Left lung (tissue), 4 donors: ENCODE measurements at regions not wholly inside any gene's neighbourhood (a gene's known extent, or its start where the extent isn't known, plus 50 kb on each side); places are given as distances from the start of the nearest gene placed in this dataset.

Experiments used
- ATAC-seq: fragments of 200-7000 bp; cut with Tn5 transposase; one replicate; pipeline ENCODE4 v1.9.1; 2020; ENCODE audit warnings: moderate library complexity
- DNase-seq, 4 donors: peaks; one replicate each; pipeline ENCODE4 v3.0.0-alpha.2; 2013 to 2020
- H3K27ac ChIP-seq, 2 donors: fragments of 200-600 bp; sonication (generic) in 1 of 2; one replicate each; pipeline versions ENCODE4 v1.5.0 to v1.8.0; 2020 to 2021
- H3K27me3 ChIP-seq, 2 donors: fragments of 200-600 bp; sonication (generic) in 1 of 2; one replicate each; pipeline versions ENCODE4 v1.5.0 to v1.8.0; 2020 to 2021
- H3K36me3 ChIP-seq, 2 donors: fragments of 200-600 bp; sonication (generic) in 1 of 2; one replicate each; pipeline versions ENCODE4 v1.5.0 to v1.8.0; 2020 to 2021
- H3K4me1 ChIP-seq, 2 donors: fragments of 200-600 bp; one replicate each; pipeline ENCODE4 v1.8.0; 2021
- H3K4me3 ChIP-seq, 2 donors: fragments of 200-600 bp; sonication (generic) in 1 of 2; one replicate each; pipeline versions ENCODE4 v1.5.0 to v1.8.0; 2020 to 2021; ENCODE audit warnings: mild to moderate bottlenecking in 1 of 2
- H3K9me3 ChIP-seq, 2 donors: fragments of 200-600 bp; sonication (generic) in 1 of 2; one replicate each; pipeline versions ENCODE4 v1.5.0 to v1.8.0; 2020 to 2021
- intact Hi-C, 2 donors: fragments of 100-400 bp; cut with DNase I; formaldehyde crosslinking; loops; one replicate each; pipeline versions ENCODE4 v1.11.2 to v1.14.2; 2022
- TF ChIP-seq, protein P1 (sequence below), 2 donors: fragments of 200-600 bp; sonication (generic) in 1 of 2; IDR thresholded peaks; one replicate each; pipeline versions ENCODE4 v1.5.0 to v1.8.0; 2021; ENCODE audit warnings: antibody characterized with exemption in 2 of 2
- donor health status: DM: no; HTN: yes; CAD: no.
- donor health status: DM: no; HTN: no; CAD: no.

DNA sequence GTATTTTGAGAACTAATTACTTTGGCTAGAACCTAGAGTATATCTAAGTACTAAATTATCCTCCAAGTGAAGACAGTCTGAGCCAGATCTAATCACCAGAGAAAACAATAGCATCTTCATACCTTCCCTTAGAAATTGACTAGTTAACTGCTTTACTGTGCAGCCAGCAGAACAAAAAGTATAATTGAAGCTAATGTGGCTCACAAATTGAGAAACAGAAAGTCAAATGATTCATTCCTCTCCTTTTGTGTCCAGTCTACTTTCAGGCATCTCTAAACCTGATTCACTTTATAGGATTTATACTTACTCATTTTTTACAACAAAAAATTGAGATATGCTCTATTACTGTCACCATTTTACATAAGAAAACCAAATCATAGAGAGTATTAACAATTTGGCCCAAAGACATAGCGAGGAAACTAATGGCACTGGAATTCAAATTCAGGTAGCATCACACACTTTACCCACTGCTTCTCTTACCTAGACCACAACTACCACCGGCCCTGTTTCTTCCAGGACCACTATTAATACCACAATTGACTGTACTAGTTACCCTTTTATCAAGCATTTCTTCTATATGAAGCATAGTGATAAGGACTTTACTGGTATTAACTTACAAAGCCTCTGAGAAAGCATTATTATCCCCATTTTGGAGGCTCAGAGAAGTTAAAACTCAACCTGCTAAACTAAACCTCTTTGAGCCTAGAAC is 1402.6 kb upstream of the TENM4 start:
- Histone ChIP-seq H3K27me3 (no peaks in the 10 kb centered on the region), H3K9me3 (no peaks in the 10 kb centered on the region), H3K4me1 (no peaks in the 10 kb centered on the region), H3K36me3 (no peaks in the 10 kb centered on the region), H3K27ac (no peak overlapping the region), H3K4me3 (no peak overlapping the region)
- intact Hi-C loops = no loop called here
- ATAC-seq (no peak), DNase-seq (no peak)
- TF ChIP-seq, protein P1, sequence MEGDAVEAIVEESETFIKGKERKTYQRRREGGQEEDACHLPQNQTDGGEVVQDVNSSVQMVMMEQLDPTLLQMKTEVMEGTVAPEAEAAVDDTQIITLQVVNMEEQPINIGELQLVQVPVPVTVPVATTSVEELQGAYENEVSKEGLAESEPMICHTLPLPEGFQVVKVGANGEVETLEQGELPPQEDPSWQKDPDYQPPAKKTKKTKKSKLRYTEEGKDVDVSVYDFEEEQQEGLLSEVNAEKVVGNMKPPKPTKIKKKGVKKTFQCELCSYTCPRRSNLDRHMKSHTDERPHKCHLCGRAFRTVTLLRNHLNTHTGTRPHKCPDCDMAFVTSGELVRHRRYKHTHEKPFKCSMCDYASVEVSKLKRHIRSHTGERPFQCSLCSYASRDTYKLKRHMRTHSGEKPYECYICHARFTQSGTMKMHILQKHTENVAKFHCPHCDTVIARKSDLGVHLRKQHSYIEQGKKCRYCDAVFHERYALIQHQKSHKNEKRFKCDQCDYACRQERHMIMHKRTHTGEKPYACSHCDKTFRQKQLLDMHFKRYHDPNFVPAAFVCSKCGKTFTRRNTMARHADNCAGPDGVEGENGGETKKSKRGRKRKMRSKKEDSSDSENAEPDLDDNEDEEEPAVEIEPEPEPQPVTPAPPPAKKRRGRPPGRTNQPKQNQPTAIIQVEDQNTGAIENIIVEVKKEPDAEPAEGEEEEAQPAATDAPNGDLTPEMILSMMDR (IDR thresholded peaks at IDR 0.05) = no peak

DNA sequence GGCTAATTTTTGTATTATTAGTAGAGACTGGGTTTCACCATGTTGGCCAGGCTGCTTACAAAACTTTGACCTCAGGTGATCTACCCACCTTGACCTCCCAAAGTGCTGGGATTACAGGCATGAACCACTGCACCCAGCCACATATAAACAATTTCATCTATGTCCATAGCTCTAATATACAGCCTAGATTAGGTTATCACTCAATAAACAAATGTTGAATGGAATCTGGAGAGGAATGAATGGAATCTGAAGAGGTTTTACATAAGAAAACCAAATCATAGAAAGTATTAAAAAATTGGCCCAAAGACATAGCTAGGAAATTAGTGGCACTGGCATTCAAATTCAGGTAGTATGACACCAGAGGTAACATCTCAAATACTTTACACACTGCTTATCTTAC is 1401.4 kb upstream of the TENM4 start:
- DNase-seq (no peak), ATAC-seq (no peak)
- Histone ChIP-seq H3K36me3 (no peaks in the 10 kb centered on the region), H3K4me3 (no peak overlapping the region), H3K4me1 (no peaks in the 10 kb centered on the region), H3K9me3 (no peaks in the 10 kb centered on the region), H3K27me3 (no peaks in the 10 kb centered on the region), H3K27ac (no peak overlapping the region)
- intact Hi-C loops = no loop called here
- TF ChIP-seq, protein P1 (IDR thresholded peaks at IDR 0.05) = no peak

DNA sequence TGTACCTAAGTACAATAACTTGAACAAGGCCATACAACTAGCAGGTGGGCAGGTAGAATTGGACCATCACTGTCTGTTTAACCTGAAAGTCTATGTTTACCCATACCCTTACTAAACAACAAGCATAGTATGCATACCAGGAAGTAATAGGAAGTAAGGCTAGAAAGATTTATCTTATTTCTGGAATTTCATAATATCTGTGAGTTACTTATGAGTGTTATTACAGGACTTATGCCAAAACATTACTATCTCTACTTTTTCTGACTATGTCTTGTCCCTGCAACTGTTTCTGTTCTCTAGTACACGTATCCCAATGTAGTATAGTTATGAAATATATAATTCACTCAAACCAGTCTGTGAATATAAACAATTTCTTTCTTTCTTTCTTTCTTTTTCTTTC is 1400.8 kb upstream of the TENM4 start:
- Histone ChIP-seq H3K27ac (no peak overlapping the region), H3K4me3 (no peak overlapping the region), H3K27me3 (no peaks in the 10 kb centered on the region), H3K36me3 (no peaks in the 10 kb centered on the region), H3K4me1 (no peaks in the 10 kb centered on the region), H3K9me3 (no peaks in the 10 kb centered on the region)
- intact Hi-C loops = no loop called here
- ATAC-seq (no peak), DNase-seq (no peak)
- TF ChIP-seq, protein P1 (IDR thresholded peaks at IDR 0.05) = no peak

DNA sequence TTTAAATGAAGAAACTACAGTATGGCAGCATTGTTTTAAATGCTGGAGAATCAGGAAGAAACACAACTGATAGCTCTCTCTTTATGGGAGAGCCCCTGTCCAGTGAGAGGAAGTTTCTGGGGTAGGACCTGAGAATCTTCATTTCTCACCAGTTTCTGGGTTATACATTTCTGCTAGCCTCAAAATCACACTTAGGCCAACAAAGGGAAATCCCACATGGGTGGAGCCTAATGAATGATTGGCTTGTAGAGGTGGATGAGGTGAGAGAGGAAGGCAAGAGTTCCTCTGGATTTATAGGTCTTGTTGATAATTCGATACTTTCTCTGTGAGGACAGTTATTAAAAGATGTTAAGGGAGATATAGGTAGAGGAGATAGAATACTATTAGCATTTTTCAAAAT is 1397.3 kb upstream of the TENM4 start:
- DNase-seq = no peak
- ATAC-seq = no peak
- H3K4me1 ChIP-seq = no peaks in the 10 kb centered on the region
- H3K4me3 ChIP-seq = no peak overlapping the region
- H3K27ac ChIP-seq = no peak overlapping the region
- H3K9me3 ChIP-seq = no peaks in the 10 kb centered on the region
- intact Hi-C loops = no loop called here
- no peaks in the 10 kb centered on the region for H3K27me3 ChIP-seq
- no peaks in the 10 kb centered on the region for H3K36me3 ChIP-seq
- TF ChIP-seq, protein P1 (IDR thresholded peaks at IDR 0.05) = no peak

DNA sequence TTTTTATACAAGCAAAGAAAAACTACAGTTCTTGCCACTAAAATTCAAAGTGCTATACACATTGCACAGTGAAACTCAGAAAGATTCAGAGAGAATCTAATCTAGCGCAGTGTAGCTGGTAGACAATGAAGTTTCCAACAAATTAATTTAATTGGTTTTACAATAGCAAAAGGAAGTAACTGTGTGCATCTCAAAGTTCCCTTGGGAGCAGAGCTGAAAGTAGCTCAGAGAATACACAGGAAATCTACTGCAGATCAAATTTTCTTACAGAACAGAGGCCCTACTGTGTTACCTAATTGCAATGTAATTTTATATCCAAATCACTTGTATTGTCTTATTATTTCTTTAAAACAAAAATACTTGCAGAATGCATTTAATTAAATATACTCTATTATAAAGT is 1396.2 kb upstream of the TENM4 start:
- no peaks in the 10 kb centered on the region for H3K4me1 ChIP-seq
- H3K4me3 ChIP-seq = no peak overlapping the region
- H3K27me3 ChIP-seq = no peaks in the 10 kb centered on the region
- ATAC-seq (no peak), DNase-seq (no peak)
- H3K36me3 ChIP-seq = no peaks in the 10 kb centered on the region
- no peak overlapping the region for H3K27ac ChIP-seq
- intact Hi-C loops = no loop called here
- TF ChIP-seq, protein P1 (IDR thresholded peaks at IDR 0.05) = no peak
- no peaks in the 10 kb centered on the region for H3K9me3 ChIP-seq
